Osteoblast (primary cell): ENCODE measurements at regions not wholly inside any gene's neighbourhood (a gene's known extent, or its start where the extent isn't known, plus 50 kb on each side); places are given as distances from the start of the nearest gene placed in this dataset.
A peak's percentile ranks its signal among the peaks of the same experiment; 100 is the strongest.

Experiments
- DNase-seq: peaks from one replicate; pipeline ENCODE4 v3.0.0; 2011; ENCODE audit warnings: low spot score, mixed read lengths; ENCODE audit not compliant: insufficient read length; ENCODE audit errors: missing footprints
- H2AFZ ChIP-seq: 2 replicates; pipeline ENCODE4 v1.6.0; 2011; ENCODE audit warnings: mild to moderate bottlenecking, low read length
- H3K27ac ChIP-seq: 2 replicates; pipeline ENCODE4 v1.5.1; 2011; ENCODE audit warnings: mild to moderate bottlenecking, low read depth, low read length, moderate library complexity
- H3K27me3 ChIP-seq: 2 replicates; pipeline ENCODE4 v1.6.0; 2012; ENCODE audit warnings: mild to moderate bottlenecking, control low read depth, inconsistent platforms, low read length, moderate library complexity; ENCODE audit not compliant: insufficient read depth
- H3K36me3 ChIP-seq: 2 replicates; pipeline ENCODE4 v1.5.1; 2011; ENCODE audit warnings: mild to moderate bottlenecking, low read length, control low read depth, moderate library complexity; ENCODE audit not compliant: insufficient read depth
- H3K4me1 ChIP-seq: 2 replicates; pipeline ENCODE4 v1.5.1; 2011; ENCODE audit warnings: mild to moderate bottlenecking, low read length, control low read depth, moderate library complexity; ENCODE audit not compliant: insufficient read depth
- H3K4me2 ChIP-seq: 2 replicates; pipeline ENCODE4 v1.6.0; 2011; ENCODE audit warnings: mild to moderate bottlenecking, low read length; ENCODE audit not compliant: insufficient read depth
- H3K4me3 ChIP-seq: fragments of 200-600 bp; sonication (generic); 3 replicates; pipeline ENCODE4 v1.5.1; 2012; ENCODE audit warnings: mild to moderate bottlenecking, low read length, inconsistent platforms; ENCODE audit not compliant: insufficient read depth
- H3K79me2 ChIP-seq: 2 replicates; pipeline ENCODE4 v1.6.0; 2012; ENCODE audit warnings: mild to moderate bottlenecking, low read length, control low read depth, inconsistent platforms; ENCODE audit not compliant: insufficient read depth
- H3K9me3 ChIP-seq: 2 replicates; pipeline ENCODE4 v1.5.1; 2011; ENCODE audit warnings: low read depth, low read length, control low read depth
- H4K20me1 ChIP-seq: 2 replicates; pipeline ENCODE4 v1.6.0; 2012; ENCODE audit warnings: mild to moderate bottlenecking, low read length, control low read depth; ENCODE audit not compliant: insufficient read depth
- TF ChIP-seq, protein P1 (sequence below): IDR thresholded peaks from 2 replicates; pipeline ENCODE4 v1.5.1; 2011; ENCODE audit warnings: mild to moderate bottlenecking, low read depth, low read length, moderate library complexity; ENCODE audit errors: extremely low read depth

DNA sequence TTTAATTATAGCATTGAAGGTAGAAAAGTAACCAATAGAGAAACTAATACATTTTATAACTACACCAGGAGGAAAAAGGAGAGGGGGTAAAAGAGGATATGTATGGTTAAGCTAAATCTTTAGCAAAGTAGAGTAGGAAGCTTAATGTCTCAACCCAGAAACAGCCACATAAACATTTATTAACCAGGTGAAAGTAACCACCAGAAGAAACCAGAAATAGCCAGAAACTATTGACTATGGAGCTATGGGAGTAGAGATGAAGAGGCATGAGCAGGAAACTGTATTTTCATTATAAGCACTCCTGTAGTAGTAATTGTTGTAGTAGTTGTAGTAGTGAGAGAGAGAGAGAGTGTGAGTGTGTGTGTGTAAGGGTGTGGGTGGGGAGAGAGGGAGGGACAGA, 617.5 kb upstream of the CHAC2 start:
- H3K27me3 ChIP-seq = no peaks in the 10 kb centered on the region
- TF ChIP-seq, protein P1, sequence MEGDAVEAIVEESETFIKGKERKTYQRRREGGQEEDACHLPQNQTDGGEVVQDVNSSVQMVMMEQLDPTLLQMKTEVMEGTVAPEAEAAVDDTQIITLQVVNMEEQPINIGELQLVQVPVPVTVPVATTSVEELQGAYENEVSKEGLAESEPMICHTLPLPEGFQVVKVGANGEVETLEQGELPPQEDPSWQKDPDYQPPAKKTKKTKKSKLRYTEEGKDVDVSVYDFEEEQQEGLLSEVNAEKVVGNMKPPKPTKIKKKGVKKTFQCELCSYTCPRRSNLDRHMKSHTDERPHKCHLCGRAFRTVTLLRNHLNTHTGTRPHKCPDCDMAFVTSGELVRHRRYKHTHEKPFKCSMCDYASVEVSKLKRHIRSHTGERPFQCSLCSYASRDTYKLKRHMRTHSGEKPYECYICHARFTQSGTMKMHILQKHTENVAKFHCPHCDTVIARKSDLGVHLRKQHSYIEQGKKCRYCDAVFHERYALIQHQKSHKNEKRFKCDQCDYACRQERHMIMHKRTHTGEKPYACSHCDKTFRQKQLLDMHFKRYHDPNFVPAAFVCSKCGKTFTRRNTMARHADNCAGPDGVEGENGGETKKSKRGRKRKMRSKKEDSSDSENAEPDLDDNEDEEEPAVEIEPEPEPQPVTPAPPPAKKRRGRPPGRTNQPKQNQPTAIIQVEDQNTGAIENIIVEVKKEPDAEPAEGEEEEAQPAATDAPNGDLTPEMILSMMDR = no peak
- H2AFZ ChIP-seq = no peak overlapping the region
- no peaks in the 10 kb centered on the region for H3K9me3 ChIP-seq
- DNase-seq = no peak
- H3K79me2 ChIP-seq = no peaks in the 10 kb centered on the region
- H3K4me2 ChIP-seq = no peak overlapping the region
- no peaks in the 10 kb centered on the region for H3K4me1 ChIP-seq
- H4K20me1 ChIP-seq = no peaks in the 10 kb centered on the region
- no peaks in the 10 kb centered on the region for H3K36me3 ChIP-seq
- H3K27ac ChIP-seq = no peak overlapping the region
- H3K4me3 ChIP-seq = no peak overlapping the region

DNA sequence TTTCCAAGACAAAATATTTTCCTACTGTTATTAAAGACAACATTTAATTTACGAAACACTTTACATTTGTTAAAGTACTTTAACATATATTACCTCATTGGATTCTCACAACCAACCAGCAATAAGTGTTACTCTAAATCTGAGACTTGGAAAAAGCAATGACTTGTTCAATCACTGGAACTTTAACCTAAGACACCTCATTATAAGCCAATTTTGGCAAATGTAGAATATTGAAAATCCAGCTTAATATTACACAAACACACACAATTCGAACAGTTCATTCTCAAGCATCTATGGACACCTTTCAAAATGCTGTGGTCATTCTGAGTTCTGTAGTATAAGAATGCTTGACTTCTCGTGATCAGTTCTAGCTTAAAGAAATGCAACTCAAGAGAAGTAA, 619.4 kb upstream of the CHAC2 start:
- H3K36me3 ChIP-seq = no peaks in the 10 kb centered on the region
- no peak overlapping the region for H3K4me3 ChIP-seq
- DNase-seq = no peak
- no peaks in the 10 kb centered on the region for H3K4me1 ChIP-seq
- H4K20me1 ChIP-seq = no peaks in the 10 kb centered on the region
- H3K9me3 ChIP-seq = no peaks in the 10 kb centered on the region
- no peak overlapping the region for H2AFZ ChIP-seq
- H3K79me2 ChIP-seq = no peaks in the 10 kb centered on the region
- no peak overlapping the region for H3K4me2 ChIP-seq
- H3K27ac ChIP-seq = no peak overlapping the region
- TF ChIP-seq, protein P1 = no peak
- H3K27me3 ChIP-seq = no peaks in the 10 kb centered on the region

DNA sequence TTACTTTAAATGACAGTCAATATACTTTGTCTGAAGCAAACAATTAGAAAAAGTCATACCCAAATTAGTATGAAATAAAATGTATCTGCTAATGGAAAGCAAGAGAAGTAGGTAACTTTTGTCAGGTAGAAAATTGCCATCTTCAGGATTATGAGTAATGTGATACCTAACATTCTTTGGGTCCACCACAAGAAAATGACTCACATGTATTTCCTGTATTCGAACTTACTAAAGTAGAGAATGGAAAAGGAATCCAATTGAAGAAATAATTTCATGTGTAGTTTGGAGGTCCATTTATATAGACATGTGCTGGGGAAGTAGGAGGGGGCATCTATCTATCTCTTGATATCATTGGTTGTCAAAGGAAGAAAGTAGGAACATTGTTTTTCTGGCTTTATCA, 636.2 kb upstream of the CHAC2 start:
- peak overlapping the region; percentile 5 for H3K4me2 ChIP-seq
- no peaks in the 10 kb centered on the region for H3K27me3 ChIP-seq
- DNase-seq = no peak
- peaks cover 24% of the 10 kb centered on the region for H3K4me1 ChIP-seq
- no peaks in the 10 kb centered on the region for H3K9me3 ChIP-seq
- no peaks in the 10 kb centered on the region for H3K36me3 ChIP-seq
- H3K27ac ChIP-seq = peak overlapping the region; percentile 32
- no peak overlapping the region for H3K4me3 ChIP-seq
- H2AFZ ChIP-seq = peak overlapping the region; percentile 20
- H4K20me1 ChIP-seq = no peaks in the 10 kb centered on the region
- H3K79me2 ChIP-seq = no peaks in the 10 kb centered on the region
- TF ChIP-seq, protein P1 = no peak

DNA sequence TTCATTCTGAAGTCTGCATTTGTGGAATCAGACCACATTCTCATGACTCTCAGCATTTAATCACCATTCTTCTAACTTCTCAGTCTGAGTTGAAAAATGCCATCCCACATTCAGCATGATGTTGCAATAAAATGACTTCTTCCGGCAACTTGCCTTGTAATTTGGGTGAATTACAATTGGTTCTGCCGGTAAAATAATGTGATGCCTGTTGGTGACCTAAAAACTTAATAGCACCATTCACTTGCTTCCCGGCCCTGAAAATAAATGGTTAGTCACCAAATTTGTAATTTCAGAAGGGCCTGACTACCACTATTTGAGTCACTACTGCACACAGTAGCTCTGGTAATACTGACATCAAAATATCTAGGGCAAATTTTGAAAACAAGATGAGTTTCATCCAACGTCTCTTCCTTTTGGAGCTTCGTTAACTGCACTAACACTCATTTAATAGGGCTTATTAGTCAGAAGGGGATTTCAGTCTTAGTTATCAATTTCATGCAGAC, 637.1 kb upstream of the CHAC2 start:
- Histone ChIP-seq H3K4me2 (peak overlapping the region; percentile 60), H3K36me3 (no peaks in the 10 kb centered on the region), H3K9me3 (no peaks in the 10 kb centered on the region), H3K4me3 (no peak overlapping the region), H3K79me2 (no peaks in the 10 kb centered on the region), H2AFZ (peak overlapping the region; percentile 6), H3K4me1 (peaks cover 24% of the 10 kb centered on the region), H3K27ac (peak overlapping the region; percentile 77), H3K27me3 (no peaks in the 10 kb centered on the region), H4K20me1 (no peaks in the 10 kb centered on the region)
- DNase-seq = no peak
- TF ChIP-seq, protein P1 = no peak
